K562 (cell line): ENCODE measurements at regions not wholly inside any gene's neighbourhood (a gene's known extent, or its start where the extent isn't known, plus 50 kb on each side); places are given as distances from the start of the nearest gene placed in this dataset.

Experiments used
- ATAC-seq: fragments of 200-7000 bp; cut with Tn5 transposase; 3 replicates; pipeline ENCODE4 v1.9.1; 2020; ENCODE audit warnings: moderate library complexity
- BruUV-seq: library from RNA; stranded (reverse); fragments of 400-500 nt; replicated peaks from 2 replicates; lab custom pipeline; 2021; lab: Mats Ljungman, UMichigan
- CTCF ChIA-PET: fragments of 300-600 bp; formaldehyde crosslinking; extraction: SDS; loops from one replicate; lab custom pipeline; 2021; ENCODE audit warnings: low intra/inter-chr PET ratio; lab: Yijun Ruan, JAX
- POLR2A ChIA-PET: fragments of 300-600, 350-650 bp; sonication (Branson Sonifier 250); formaldehyde crosslinking; extraction: SDS; loops from one replicate; lab custom pipeline; 2021; ENCODE audit warnings: antibody characterized with exemption, inconsistent platforms; lab: Yijun Ruan, JAX
- DNase-seq, 4 experiments: peaks; one replicate each; pipeline versions ENCODE4 v3.0.0 to v3.0.0-alpha.2; 2011 to 2018; ENCODE audit warnings: low spot score in 3 of 4, mixed read lengths in 3 of 4; ENCODE audit errors: extremely low read depth in 1 of 4
- FAIRE-seq: peaks from 2 replicates; lab custom pipeline; 2011; peaks lifted over from hg19 to GRCh38; lab: Jason Lieb, UNC
- H2AFZ ChIP-seq: 2 replicates; pipeline ENCODE4 v1.6.0; 2011; ENCODE audit warnings: low read depth, low read length, control low read depth, inconsistent platforms
- H3K27ac ChIP-seq: fragments of 200-600 bp; 3 replicates; pipeline ENCODE4 v1.8.0; 2011; ENCODE audit warnings: low read depth, mild to moderate bottlenecking, control low read depth, inconsistent platforms, low read length, moderate library complexity, mixed read lengths; ENCODE audit errors: extremely low read depth
- H3K27me3 ChIP-seq, 2 experiments: fragments of 300-600 bp in 1 of 2; 2 replicates in 1 of 2; 3 replicates in 1 of 2; pipeline versions ENCODE4 v1.6.0 to v1.8.0; 2011; ENCODE audit warnings: inconsistent platforms in 2 of 2, low read length in 2 of 2, mild to moderate bottlenecking in 1 of 2, mixed read lengths in 1 of 2, moderate library complexity in 1 of 2; ENCODE audit not compliant: control insufficient read depth in 2 of 2, insufficient read depth in 2 of 2
- H3K36me3 ChIP-seq: fragments of 300-600 bp; 3 replicates; pipeline ENCODE4 v1.8.0; 2011; ENCODE audit warnings: mild to moderate bottlenecking, low read length, inconsistent platforms; ENCODE audit not compliant: control insufficient read depth, insufficient read depth
- H3K4me1 ChIP-seq, 2 experiments: fragments of 200-600 bp in 1 of 2; replicated peaks in 1 of 2; 2 replicates in 1 of 2; 3 replicates in 1 of 2; pipeline versions ENCODE4 v1.5.1 to v1.8.0; 2011; ENCODE audit warnings: inconsistent platforms in 2 of 2, low read length in 2 of 2, mild to moderate bottlenecking in 1 of 2, mixed read lengths in 1 of 2, moderate library complexity in 1 of 2; ENCODE audit not compliant: control insufficient read depth in 2 of 2, insufficient read depth in 2 of 2
- H3K4me2 ChIP-seq: 2 replicates; pipeline ENCODE4 v1.6.1; 2011; ENCODE audit warnings: low read length, control low read depth, inconsistent platforms, mixed read lengths; ENCODE audit not compliant: insufficient read depth
- H3K4me3 ChIP-seq: fragments of 200-600 bp; sonication (generic), shearing (Covaris generic); 2 replicates; pipeline ENCODE4 v1.5.1; 2016; ENCODE audit warnings: control low read depth, inconsistent platforms
- H3K79me2 ChIP-seq: fragments of 200-600 bp; 3 replicates; pipeline ENCODE4 v1.8.0; 2011; ENCODE audit warnings: low read length, inconsistent platforms; ENCODE audit not compliant: control insufficient read depth, insufficient read depth
- H3K9ac ChIP-seq, 2 experiments: 2 replicates each; pipeline versions ENCODE4 v1.6.0 to v1.6.1; 2011; ENCODE audit warnings: low read depth in 2 of 2, low read length in 2 of 2, control low read depth in 1 of 2, inconsistent platforms in 1 of 2, mild to moderate bottlenecking in 1 of 2, mixed read lengths in 1 of 2; ENCODE audit not compliant: insufficient read depth in 1 of 2
- H3K9me1 ChIP-seq: one replicate; pipeline ENCODE4 v1.6.0; 2011; ENCODE audit warnings: inconsistent platforms, mild to moderate bottlenecking, low read length, moderate library complexity; ENCODE audit not compliant: control insufficient read depth, insufficient read depth
- H3K9me3 ChIP-seq: replicated peaks from 2 replicates; pipeline ENCODE4 v1.5.1; 2011; ENCODE audit warnings: low read depth, low read length, inconsistent platforms; ENCODE audit not compliant: control insufficient read depth, insufficient read depth
- H4K20me1 ChIP-seq: replicated peaks from 2 replicates; pipeline ENCODE4 v1.6.1; 2011; ENCODE audit warnings: low read length, inconsistent platforms, mixed read lengths; ENCODE audit not compliant: control insufficient read depth, insufficient read depth
- CBX1 ChIP-seq: sonication (generic); IDR thresholded peaks from 2 replicates; pipeline ENCODE4 v1.6.1; 2016; ENCODE audit warnings: antibody characterized with exemption, low read depth, mild to moderate bottlenecking
- GABPB2 ChIP-seq: fragments of 250-450 bp; sonication (Bioruptor Pico); conservative IDR thresholded peaks from 2 replicates; pipeline ENCODE4 v1.5.1; 2021; ENCODE audit warnings: mild to moderate bottlenecking
- HES1 ChIP-seq: fragments of 450-650 bp; IDR thresholded peaks from 2 replicates; pipeline ENCODE4 v1.6.1; 2016; ENCODE audit warnings: low read depth, mild to moderate bottlenecking, moderate library complexity
- HNRNPH1 ChIP-seq: fragments of 200-400 bp; formaldehyde crosslinking; optimal IDR thresholded peaks from 2 replicates; pipeline ENCODE3; 2017; ENCODE audit warnings: low read depth, mild to moderate bottlenecking, low read length, moderate library complexity
- KAT7 ChIP-seq: sonication (generic); formaldehyde crosslinking; IDR thresholded peaks from 2 replicates; pipeline ENCODE4 v1.8.0; 2022; ENCODE audit warnings: missing genetic modification reagents, mild to moderate bottlenecking, borderline replicate concordance
- MITF ChIP-seq: IDR thresholded peaks from 2 replicates; pipeline ENCODE4 v1.6.1; 2014; ENCODE audit warnings: antibody characterized with exemption
- MTA3 ChIP-seq: fragments of 450-650 bp; formaldehyde crosslinking; IDR thresholded peaks from 2 replicates; pipeline ENCODE4 v1.6.1; 2017; ENCODE audit warnings: mild to moderate bottlenecking, borderline replicate concordance
- POLR2A ChIP-seq: fragments of 450-650 bp; conservative IDR thresholded peaks from 2 replicates; pipeline ENCODE4 v1.6.1; 2016
- POLR3A ChIP-seq: IDR thresholded peaks from 2 replicates; pipeline ENCODE4 v1.6.1; 2011; ENCODE audit warnings: borderline replicate concordance, mild to moderate bottlenecking, moderate library complexity; ENCODE audit not compliant: insufficient read length, insufficient read depth; ENCODE audit errors: extremely low read depth
- SIN3A ChIP-seq, 2 experiments: fragments of 150-350 bp in 1 of 2; IDR thresholded peaks; 2 replicates each; pipeline ENCODE4 v1.6.1; 2011 to 2016; ENCODE audit warnings: borderline replicate concordance in 2 of 2, low read depth in 2 of 2, low read length in 2 of 2, mild to moderate bottlenecking in 2 of 2, moderate library complexity in 2 of 2; ENCODE audit not compliant: control insufficient read depth in 1 of 2
- SRSF7 ChIP-seq: fragments of 200-400 bp; formaldehyde crosslinking; optimal IDR thresholded peaks from 2 replicates; pipeline ENCODE3; 2017; ENCODE audit warnings: mild to moderate bottlenecking, low read depth, low read length
- TCF3 ChIP-seq: sonication (generic); formaldehyde crosslinking; IDR thresholded peaks from 2 replicates; pipeline ENCODE4 v1.4.0; 2020; ENCODE audit warnings: mild to moderate bottlenecking, missing genetic modification reagents
- WGBS: fragments of 100-300 bp; shearing (Covaris generic); methylation state at CpG from one replicate; pipeline ENCODE4 v1.1.6; 2016; ENCODE audit warnings: low coverage, mixed read lengths; ENCODE audit not compliant: insufficient coverage; ENCODE audit errors: missing lambda C conversion rate; 5-methylcytosine and 5-hydroxymethylcytosine counted together
- in situ Hi-C: fragments of 300-500 bp; cut with MboI; formaldehyde crosslinking; loops from 4 replicates; pipeline ENCODE4 v1.15.0; 2018; ENCODE audit warnings: inconsistent platforms, mixed read lengths
- intact Hi-C: fragments of 100-400 bp; cut with micrococcal nuclease; formaldehyde crosslinking; loops from 2 replicates; pipeline ENCODE4 v1.14.2; 2022

- DNase-seq (no peak), ATAC-seq (no peak), FAIRE-seq (no peak)
- Histone ChIP-seq H3K4me1 (no peaks in the 10 kb centered on the region), H3K79me2 (no peaks in the 10 kb centered on the region), H3K9me3 (no peaks in the 10 kb centered on the region), H3K36me3 (no peaks in the 10 kb centered on the region), H3K27ac (no peak overlapping the region), H3K27me3 (no peaks in the 10 kb centered on the region), H3K9me1 (no peaks in the 10 kb centered on the region), H4K20me1 (no peaks in the 10 kb centered on the region), H2AFZ (no peak overlapping the region), H3K4me2 (no peak overlapping the region), H3K9ac (no peak overlapping the region), H3K4me3 (no peak overlapping the region)
- intact Hi-C loops (no loop called here), in situ Hi-C loops (no loop called here)
- TF ChIP-seq CBX1, result no peak
- no peak for TF ChIP-seq MITF
- TF ChIP-seq TCF3 (CRISPR knock-in tag), result no peak
- TF ChIP-seq HNRNPH1, result no peak
- ChIA-PET CTCF (no interaction called here), POLR2A (no interaction called here)
- no TSS peak for BruUV-seq
- 2% methylated on average over 7 of the region's 7 CpGs for WGBS
Measured at GRCh38 chr18:45540125-45540524, 75.2 kb upstream of the SLC14A2 start.

GRCh38 chr18:45541421-45541820 is 73.9 kb upstream of the SLC14A2 start:
- Histone ChIP-seq H3K9ac (no peak overlapping the region), H3K79me2 (no peaks in the 10 kb centered on the region), H3K4me1 (no peaks in the 10 kb centered on the region), H4K20me1 (no peaks in the 10 kb centered on the region), H2AFZ (no peak overlapping the region), H3K27me3 (no peaks in the 10 kb centered on the region), H3K27ac (no peak overlapping the region), H3K9me1 (no peaks in the 10 kb centered on the region), H3K4me3 (no peak overlapping the region), H3K9me3 (no peaks in the 10 kb centered on the region), H3K4me2 (no peak overlapping the region), H3K36me3 (no peaks in the 10 kb centered on the region)
- TF ChIP-seq POLR2A (no peak), MTA3 (no peak), SIN3A (IDR thresholded peaks at IDR 0.05; ENCODE audit: borderline replicate concordance in 2 of 2, control insufficient read depth in 1 of 2, low read depth in 2 of 2, low read length in 2 of 2) (no peak), KAT7 (CRISPR knock-in tag) (no peak), HES1 (no peak), SRSF7 (no peak), POLR3A (no peak), GABPB2 (CRISPR knock-in tag) (no peak)
- FAIRE-seq (no peak), DNase-seq (no peak), ATAC-seq (no peak)
- intact Hi-C loops, result no loop called here
- POLR2A ChIA-PET, result no interaction called here
- CTCF ChIA-PET, result no interaction called here
- 0% methylated on average over 2 of the region's 2 CpGs for WGBS
- no TSS peak for BruUV-seq
- in situ Hi-C loops, result no loop called here
